Neural cell (in vitro differentiated cells): ENCODE measurements at regions not wholly inside any gene's neighbourhood (a gene's known extent, or its start where the extent isn't known, plus 50 kb on each side); places are given as distances from the start of the nearest gene placed in this dataset.

Experiments used
- H2AFZ ChIP-seq: fragments of 200-600, 300-800 bp; sonication (generic), shearing (Covaris generic); 2 replicates; pipeline ENCODE4 v1.6.0; 2014; ENCODE audit warnings: low read depth, mild to moderate bottlenecking, antibody characterized with exemption, low read length, moderate library complexity
- H3F3A ChIP-seq: fragments of 200-600 bp; shearing (Covaris generic); 2 replicates; pipeline ENCODE4 v1.6.1; 2016; ENCODE audit warnings: mild to moderate bottlenecking, moderate library complexity, mixed read lengths, antibody characterized with exemption, low read length; ENCODE audit not compliant: insufficient read depth, poor library complexity, severe bottlenecking
- H3K27ac ChIP-seq: fragments of 200-600, 300-800 bp; sonication (generic), shearing (Covaris generic); 2 replicates; pipeline ENCODE4 v1.5.1; 2014; ENCODE audit warnings: mild to moderate bottlenecking, low read length, moderate library complexity
- H3K27me3 ChIP-seq: fragments of 300-800, 200-600 bp; sonication (generic), shearing (Covaris generic); 2 replicates; pipeline ENCODE4 v1.6.0; 2014; ENCODE audit warnings: mild to moderate bottlenecking, low read depth, low read length, moderate library complexity; ENCODE audit not compliant: insufficient read depth
- H3K36me3 ChIP-seq: fragments of 300-800, 200-600 bp; sonication (generic), shearing (Covaris generic); 2 replicates; pipeline ENCODE4 v1.5.1; 2014; ENCODE audit warnings: mild to moderate bottlenecking, antibody characterized with exemption, low read length, moderate library complexity; ENCODE audit not compliant: insufficient read depth
- H3K4me2 ChIP-seq: fragments of 300-800, 200-600 bp; sonication (generic), shearing (Covaris generic); 2 replicates; pipeline ENCODE4 v1.6.0; 2014; ENCODE audit warnings: mild to moderate bottlenecking, low read length
- H3K4me3 ChIP-seq: fragments of 300-800, 200-600 bp; sonication (generic), shearing (Covaris generic); 2 replicates; pipeline ENCODE4 v1.5.1; 2014; ENCODE audit warnings: mild to moderate bottlenecking, low read length, moderate library complexity
- H3K79me2 ChIP-seq: fragments of 200-600 bp; shearing (Covaris generic); replicated peaks from 2 replicates; pipeline ENCODE4 v1.6.0; 2014; ENCODE audit warnings: mild to moderate bottlenecking, low read length, moderate library complexity; ENCODE audit not compliant: insufficient read depth
- H3K9ac ChIP-seq: fragments of 300-800, 200-600 bp; sonication (generic), shearing (Covaris generic); 2 replicates; pipeline ENCODE4 v1.6.1; 2016; ENCODE audit warnings: mild to moderate bottlenecking, low read length, mixed read lengths
- H3K9me2 ChIP-seq: fragments of 200-600 bp; shearing (Covaris generic); 2 replicates; pipeline ENCODE4 v1.6.1; 2016; ENCODE audit warnings: mild to moderate bottlenecking, low read length, mixed read lengths; ENCODE audit not compliant: insufficient read depth
- H3K9me3 ChIP-seq: fragments of 200-600, 300-800 bp; sonication (generic), shearing (Covaris generic); 2 replicates; pipeline ENCODE4 v1.6.1; 2016; ENCODE audit warnings: mild to moderate bottlenecking, mixed run types, low read length, moderate library complexity, mixed read lengths
- H4K20me1 ChIP-seq: fragments of 200-600 bp; shearing (Covaris generic); 2 replicates; pipeline ENCODE4 v1.6.1; 2016; ENCODE audit warnings: mild to moderate bottlenecking, mixed run types; ENCODE audit not compliant: insufficient read depth
- EP300 ChIP-seq: fragments of 450-650 bp; conservative IDR thresholded peaks from 2 replicates; pipeline ENCODE4 v1.6.1; 2014; ENCODE audit warnings: antibody characterized with exemption, mild to moderate bottlenecking, moderate library complexity; ENCODE audit not compliant: poor library complexity, severe bottlenecking
- EZH2 ChIP-seq: fragments of 200-600, 300-800 bp; shearing (Covaris generic), sonication (generic); IDR thresholded peaks from 2 replicates; pipeline ENCODE4 v1.6.1; 2014; ENCODE audit warnings: antibody characterized with exemption, low read length, borderline replicate concordance, mild to moderate bottlenecking; ENCODE audit not compliant: insufficient read depth, poor library complexity, severe bottlenecking
- MXI1 ChIP-seq: fragments of 450-650 bp; conservative IDR thresholded peaks from 2 replicates; pipeline ENCODE4 v1.6.1; 2014; ENCODE audit warnings: antibody characterized with exemption, mild to moderate bottlenecking; ENCODE audit not compliant: poor library complexity, severe bottlenecking
- POLR2AphosphoS5 ChIP-seq: IDR thresholded peaks from 2 replicates; pipeline ENCODE4 v1.6.1; 2012
- SMC3 ChIP-seq: fragments of 450-650 bp; conservative IDR thresholded peaks from 2 replicates; pipeline ENCODE4 v1.6.1; 2014; ENCODE audit warnings: antibody characterized with exemption, mild to moderate bottlenecking, moderate library complexity; ENCODE audit not compliant: poor library complexity
- TAF1 ChIP-seq: IDR thresholded peaks from 2 replicates; pipeline ENCODE4 v1.6.1; 2012; ENCODE audit warnings: low read depth
- TF ChIP-seq, protein P1 (sequence below): IDR thresholded peaks from 2 replicates; pipeline ENCODE4 v1.6.1; 2012; ENCODE audit warnings: borderline replicate concordance
- TF ChIP-seq, protein P2 (sequence below): fragments of 450-650 bp; IDR thresholded peaks from 2 replicates; pipeline ENCODE4 v1.5.1; 2014; ENCODE audit warnings: antibody characterized with exemption, mild to moderate bottlenecking, moderate library complexity; ENCODE audit not compliant: poor library complexity, severe bottlenecking

DNA sequence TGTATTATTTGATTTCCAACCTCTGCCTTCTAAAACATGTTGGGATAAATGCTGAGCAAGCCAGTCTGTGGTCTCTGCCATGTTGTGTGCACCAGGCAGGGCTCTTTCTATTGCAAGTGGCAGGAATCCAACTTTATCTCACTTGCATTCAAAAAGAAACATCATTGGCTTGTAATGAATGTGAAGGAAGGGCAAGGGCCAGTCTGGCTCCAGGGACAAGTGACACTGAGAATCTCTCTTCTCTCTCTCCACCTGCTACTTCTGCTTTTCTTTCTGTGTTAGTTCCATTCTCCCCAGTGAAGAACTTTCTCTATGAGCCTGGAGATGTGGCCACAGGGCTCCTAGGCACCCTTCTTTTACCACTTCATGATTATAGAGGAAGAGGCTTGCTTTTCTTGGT is 329.9 kb upstream of the NCAM1 start:
- Histone ChIP-seq H3K4me2 (no peak overlapping the region), H3K9ac (no peak overlapping the region), H3K79me2 (no peaks in the 10 kb centered on the region), H3F3A (no peaks in the 10 kb centered on the region), H3K27me3 (no peaks in the 10 kb centered on the region), H3K27ac (no peak overlapping the region), H4K20me1 (no peaks in the 10 kb centered on the region), H3K9me2 (no peaks in the 10 kb centered on the region), H2AFZ (no peak overlapping the region), H3K36me3 (no peaks in the 10 kb centered on the region), H3K4me3 (no peak overlapping the region), H3K9me3 (no peaks in the 10 kb centered on the region)
- TF ChIP-seq MXI1 (no peak), TAF1 (no peak), POLR2AphosphoS5 (no peak)

DNA sequence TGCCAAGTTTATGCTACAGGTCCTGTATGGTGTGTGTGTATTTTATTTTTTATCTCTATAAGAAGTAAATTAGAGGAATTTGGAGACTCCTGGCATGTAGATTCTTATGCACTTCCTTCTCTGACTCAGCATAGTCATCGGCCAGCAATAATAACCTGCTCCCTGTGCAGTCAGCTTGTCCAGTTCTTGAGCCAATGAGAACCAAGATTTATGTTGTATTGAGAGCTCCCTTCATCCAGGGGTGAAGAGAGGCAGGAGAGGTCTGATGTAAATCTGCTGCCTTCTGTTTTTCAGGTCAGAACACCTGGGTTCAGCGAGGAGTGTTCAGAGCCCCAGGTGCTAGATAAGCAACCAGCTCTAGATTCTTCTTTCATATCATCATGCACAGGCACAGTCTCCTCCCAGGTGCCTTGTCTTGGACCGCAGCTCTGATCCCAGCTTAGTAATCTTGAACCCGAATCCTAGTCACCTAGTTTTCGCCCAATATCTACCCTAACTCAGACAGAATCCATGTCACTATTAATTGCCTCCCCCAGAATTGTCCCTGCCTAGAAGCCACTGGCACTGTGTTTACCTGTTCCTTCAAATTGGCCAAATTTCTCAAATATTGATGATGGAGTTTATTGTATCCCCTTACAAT is 328.2 kb upstream of the NCAM1 start:
- Histone ChIP-seq H3K27ac (no peak overlapping the region), H3K4me2 (no peak overlapping the region), H3K9ac (no peak overlapping the region), H3K27me3 (no peaks in the 10 kb centered on the region), H3K79me2 (no peaks in the 10 kb centered on the region), H3K9me3 (no peaks in the 10 kb centered on the region), H2AFZ (no peak overlapping the region), H3K9me2 (no peaks in the 10 kb centered on the region), H3K36me3 (no peaks in the 10 kb centered on the region), H3K4me3 (no peak overlapping the region), H3F3A (no peaks in the 10 kb centered on the region), H4K20me1 (no peaks in the 10 kb centered on the region)
- TF ChIP-seq POLR2AphosphoS5, result no peak
- no peak for TF ChIP-seq SMC3
- no peak for TF ChIP-seq TAF1

DNA sequence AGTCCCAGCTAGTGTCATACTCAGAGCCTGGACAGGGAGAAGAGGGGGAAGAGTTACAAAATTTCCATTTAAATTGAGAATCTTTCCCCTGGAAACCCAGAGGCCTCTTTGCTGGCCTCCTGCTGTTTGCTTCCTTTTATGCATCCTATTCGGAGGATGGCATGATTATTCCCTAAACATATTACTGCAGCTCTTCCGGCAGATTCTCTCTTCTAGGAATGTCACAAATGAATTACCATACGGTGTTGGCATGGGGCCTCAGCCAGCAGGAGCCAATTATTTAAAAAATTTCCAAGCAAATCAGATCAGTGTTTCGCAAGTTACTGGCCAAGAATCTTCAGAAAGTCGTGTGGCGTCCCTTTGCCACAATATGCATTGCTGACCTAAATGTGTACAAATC is 326.7 kb upstream of the NCAM1 start:
- no peaks in the 10 kb centered on the region for H4K20me1 ChIP-seq
- no peaks in the 10 kb centered on the region for H3K36me3 ChIP-seq
- no peaks in the 10 kb centered on the region for H3F3A ChIP-seq
- peak overlapping the region; percentile 5 for H3K4me3 ChIP-seq
- H3K9me2 ChIP-seq, result no peaks in the 10 kb centered on the region
- no peaks in the 10 kb centered on the region for H3K9me3 ChIP-seq
- H3K4me2 ChIP-seq, result no peak overlapping the region
- no peak for TF ChIP-seq POLR2AphosphoS5
- TF ChIP-seq TAF1, result no peak
- TF ChIP-seq, protein P1, sequence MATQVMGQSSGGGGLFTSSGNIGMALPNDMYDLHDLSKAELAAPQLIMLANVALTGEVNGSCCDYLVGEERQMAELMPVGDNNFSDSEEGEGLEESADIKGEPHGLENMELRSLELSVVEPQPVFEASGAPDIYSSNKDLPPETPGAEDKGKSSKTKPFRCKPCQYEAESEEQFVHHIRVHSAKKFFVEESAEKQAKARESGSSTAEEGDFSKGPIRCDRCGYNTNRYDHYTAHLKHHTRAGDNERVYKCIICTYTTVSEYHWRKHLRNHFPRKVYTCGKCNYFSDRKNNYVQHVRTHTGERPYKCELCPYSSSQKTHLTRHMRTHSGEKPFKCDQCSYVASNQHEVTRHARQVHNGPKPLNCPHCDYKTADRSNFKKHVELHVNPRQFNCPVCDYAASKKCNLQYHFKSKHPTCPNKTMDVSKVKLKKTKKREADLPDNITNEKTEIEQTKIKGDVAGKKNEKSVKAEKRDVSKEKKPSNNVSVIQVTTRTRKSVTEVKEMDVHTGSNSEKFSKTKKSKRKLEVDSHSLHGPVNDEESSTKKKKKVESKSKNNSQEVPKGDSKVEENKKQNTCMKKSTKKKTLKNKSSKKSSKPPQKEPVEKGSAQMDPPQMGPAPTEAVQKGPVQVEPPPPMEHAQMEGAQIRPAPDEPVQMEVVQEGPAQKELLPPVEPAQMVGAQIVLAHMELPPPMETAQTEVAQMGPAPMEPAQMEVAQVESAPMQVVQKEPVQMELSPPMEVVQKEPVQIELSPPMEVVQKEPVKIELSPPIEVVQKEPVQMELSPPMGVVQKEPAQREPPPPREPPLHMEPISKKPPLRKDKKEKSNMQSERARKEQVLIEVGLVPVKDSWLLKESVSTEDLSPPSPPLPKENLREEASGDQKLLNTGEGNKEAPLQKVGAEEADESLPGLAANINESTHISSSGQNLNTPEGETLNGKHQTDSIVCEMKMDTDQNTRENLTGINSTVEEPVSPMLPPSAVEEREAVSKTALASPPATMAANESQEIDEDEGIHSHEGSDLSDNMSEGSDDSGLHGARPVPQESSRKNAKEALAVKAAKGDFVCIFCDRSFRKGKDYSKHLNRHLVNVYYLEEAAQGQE, result no peak
- TF ChIP-seq, protein P2, sequence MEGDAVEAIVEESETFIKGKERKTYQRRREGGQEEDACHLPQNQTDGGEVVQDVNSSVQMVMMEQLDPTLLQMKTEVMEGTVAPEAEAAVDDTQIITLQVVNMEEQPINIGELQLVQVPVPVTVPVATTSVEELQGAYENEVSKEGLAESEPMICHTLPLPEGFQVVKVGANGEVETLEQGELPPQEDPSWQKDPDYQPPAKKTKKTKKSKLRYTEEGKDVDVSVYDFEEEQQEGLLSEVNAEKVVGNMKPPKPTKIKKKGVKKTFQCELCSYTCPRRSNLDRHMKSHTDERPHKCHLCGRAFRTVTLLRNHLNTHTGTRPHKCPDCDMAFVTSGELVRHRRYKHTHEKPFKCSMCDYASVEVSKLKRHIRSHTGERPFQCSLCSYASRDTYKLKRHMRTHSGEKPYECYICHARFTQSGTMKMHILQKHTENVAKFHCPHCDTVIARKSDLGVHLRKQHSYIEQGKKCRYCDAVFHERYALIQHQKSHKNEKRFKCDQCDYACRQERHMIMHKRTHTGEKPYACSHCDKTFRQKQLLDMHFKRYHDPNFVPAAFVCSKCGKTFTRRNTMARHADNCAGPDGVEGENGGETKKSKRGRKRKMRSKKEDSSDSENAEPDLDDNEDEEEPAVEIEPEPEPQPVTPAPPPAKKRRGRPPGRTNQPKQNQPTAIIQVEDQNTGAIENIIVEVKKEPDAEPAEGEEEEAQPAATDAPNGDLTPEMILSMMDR, result peak; percentile 10
- no peak for TF ChIP-seq EP300
- no peak for TF ChIP-seq EZH2
- H2AFZ ChIP-seq, result no peak overlapping the region
- H3K9ac ChIP-seq, result no peak overlapping the region
- H3K27me3 ChIP-seq, result no peaks in the 10 kb centered on the region
- H3K27ac ChIP-seq, result no peak overlapping the region
- no peaks in the 10 kb centered on the region for H3K79me2 ChIP-seq
